ENCODE measurements at regions not wholly inside any gene's neighbourhood (a gene's known extent, or its start where the extent isn't known, plus 50 kb on each side); places are given as distances from the start of the nearest gene placed in this dataset.

- no peak for TF ChIP-seq SP1 (IDR thresholded peaks at IDR 0.05)
- no peak for TF ChIP-seq CTCF (IDR thresholded peaks at IDR 0.05; ENCODE audit: low read depth, low read length, missing input control)
- no peak for TF ChIP-seq REST (IDR thresholded peaks at IDR 0.05)
- TF ChIP-seq EGR1 (IDR thresholded peaks at IDR 0.05; ENCODE audit: low read depth in 2 of 2) = no peak
- TF ChIP-seq NR2F2 (IDR thresholded peaks at IDR 0.05) = no peak
- TF ChIP-seq YY1 (IDR thresholded peaks at IDR 0.05) = no peak
- TF ChIP-seq GABPA (IDR thresholded peaks at IDR 0.05 in 1 of 2, conservative IDR thresholded peaks at IDR 0.05 in 1 of 2) = no peak
- no peak for TF ChIP-seq MAX (IDR thresholded peaks at IDR 0.05)
- no peak for TF ChIP-seq FOXA1 (IDR thresholded peaks at IDR 0.05)
- TF ChIP-seq HNF4G (IDR thresholded peaks at IDR 0.05) = no peak
These were observed 187.2 kb downstream of the PPP1R3A start for GRCh38 chr7:113731571-113731970.

Measured in liver (tissue), 3 donors.